ENCODE measurements at regions not wholly inside any gene's neighbourhood (a gene's known extent, or its start where the extent isn't known, plus 50 kb on each side); places are given as distances from the start of the nearest gene placed in this dataset.

DNA sequence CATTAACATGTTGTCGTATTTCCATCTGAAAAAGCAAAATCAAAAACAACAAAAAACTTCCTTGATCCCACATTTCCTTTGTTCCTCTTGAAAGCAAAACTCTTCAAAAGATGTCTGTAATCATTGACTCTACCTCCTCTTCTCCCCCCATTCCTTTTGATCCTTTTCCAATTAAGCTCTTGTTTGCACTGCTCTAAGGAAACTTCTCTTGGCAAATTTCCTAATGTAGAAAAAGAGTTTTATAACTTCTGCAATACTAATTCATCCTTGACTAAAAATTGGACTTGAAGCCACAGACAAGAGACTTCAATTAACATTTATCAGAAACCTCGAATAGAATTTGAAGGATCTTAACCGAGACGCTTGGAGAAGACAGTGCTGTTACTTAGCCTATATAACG lies 317.1 kb upstream of the SEMA3C start:
- no peak for TF ChIP-seq TEAD4 (IDR thresholded peaks at IDR 0.05)
- no peak for TF ChIP-seq TCF12 (IDR thresholded peaks at IDR 0.05; ENCODE audit: low read depth)
- TF ChIP-seq EP300 (IDR thresholded peaks at IDR 0.05; ENCODE audit: borderline replicate concordance) = no peak
- TF ChIP-seq, protein P1, sequence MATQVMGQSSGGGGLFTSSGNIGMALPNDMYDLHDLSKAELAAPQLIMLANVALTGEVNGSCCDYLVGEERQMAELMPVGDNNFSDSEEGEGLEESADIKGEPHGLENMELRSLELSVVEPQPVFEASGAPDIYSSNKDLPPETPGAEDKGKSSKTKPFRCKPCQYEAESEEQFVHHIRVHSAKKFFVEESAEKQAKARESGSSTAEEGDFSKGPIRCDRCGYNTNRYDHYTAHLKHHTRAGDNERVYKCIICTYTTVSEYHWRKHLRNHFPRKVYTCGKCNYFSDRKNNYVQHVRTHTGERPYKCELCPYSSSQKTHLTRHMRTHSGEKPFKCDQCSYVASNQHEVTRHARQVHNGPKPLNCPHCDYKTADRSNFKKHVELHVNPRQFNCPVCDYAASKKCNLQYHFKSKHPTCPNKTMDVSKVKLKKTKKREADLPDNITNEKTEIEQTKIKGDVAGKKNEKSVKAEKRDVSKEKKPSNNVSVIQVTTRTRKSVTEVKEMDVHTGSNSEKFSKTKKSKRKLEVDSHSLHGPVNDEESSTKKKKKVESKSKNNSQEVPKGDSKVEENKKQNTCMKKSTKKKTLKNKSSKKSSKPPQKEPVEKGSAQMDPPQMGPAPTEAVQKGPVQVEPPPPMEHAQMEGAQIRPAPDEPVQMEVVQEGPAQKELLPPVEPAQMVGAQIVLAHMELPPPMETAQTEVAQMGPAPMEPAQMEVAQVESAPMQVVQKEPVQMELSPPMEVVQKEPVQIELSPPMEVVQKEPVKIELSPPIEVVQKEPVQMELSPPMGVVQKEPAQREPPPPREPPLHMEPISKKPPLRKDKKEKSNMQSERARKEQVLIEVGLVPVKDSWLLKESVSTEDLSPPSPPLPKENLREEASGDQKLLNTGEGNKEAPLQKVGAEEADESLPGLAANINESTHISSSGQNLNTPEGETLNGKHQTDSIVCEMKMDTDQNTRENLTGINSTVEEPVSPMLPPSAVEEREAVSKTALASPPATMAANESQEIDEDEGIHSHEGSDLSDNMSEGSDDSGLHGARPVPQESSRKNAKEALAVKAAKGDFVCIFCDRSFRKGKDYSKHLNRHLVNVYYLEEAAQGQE (IDR thresholded peaks at IDR 0.05; ENCODE audit: low read depth) = no peak
- TF ChIP-seq EGR1 (IDR thresholded peaks at IDR 0.05) = no peak
- no peak for TF ChIP-seq CREB1 (IDR thresholded peaks at IDR 0.05; ENCODE audit: low read depth)

Data from Ishikawa (cell line).